ENCODE measurements at regions not wholly inside any gene's neighbourhood (a gene's known extent, or its start where the extent isn't known, plus 50 kb on each side); places are given as distances from the start of the nearest gene placed in this dataset.

DNA sequence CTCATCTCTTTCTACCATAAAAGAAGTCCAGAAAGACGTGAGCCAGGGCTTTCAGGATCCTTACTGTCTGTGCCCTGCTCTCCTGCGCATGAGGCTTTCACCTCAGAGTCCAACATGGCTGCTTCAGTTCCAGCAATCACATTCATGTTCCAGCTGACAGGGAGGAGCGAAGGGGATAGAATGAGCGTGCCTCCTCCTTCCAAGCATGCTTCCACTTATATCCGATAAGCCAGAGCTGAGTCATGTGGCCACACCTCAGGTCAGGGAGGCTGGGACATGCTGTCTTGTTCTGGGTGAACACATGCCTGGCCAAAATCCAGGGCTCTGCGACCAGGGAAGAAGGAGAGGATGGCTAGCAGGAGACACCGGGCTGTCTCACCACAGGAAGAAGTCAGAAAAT is 248.2 kb downstream of the SKAP2 start:
- 74 to 75% methylated on average over 7 of the region's 7 CpGs for WGBS, 2 donors
- intact Hi-C loops (cut with DNase I): no loop called here

GRCh38 chr7:26617066-26617465 is 247.3 kb downstream of the SKAP2 start:
- peaks cover 0 to 2% (median 0%) of the 10 kb centered on the region in 4 donors for H3K27me3 ChIP-seq
- H3K36me3 ChIP-seq: no peaks in the 10 kb centered on the region
- TF ChIP-seq POLR2A (IDR thresholded peaks at IDR 0.05): no peak
- 81 to 84% methylated on average over 2 to 7 of the region's 7 CpGs for WGBS, 2 donors
- intact Hi-C loops (cut with DNase I): no loop called here
- H3K27ac ChIP-seq: no peak overlapping the region
- peaks cover 0 to 5% (median 0%) of the 10 kb centered on the region in 3 donors for H3K9me3 ChIP-seq
- no peak for DNase-seq
- no peak overlapping the region for H3K4me3 ChIP-seq
- H3K4me1 ChIP-seq: peaks cover 0 to 4% (median 0%) of the 10 kb centered on the region in 3 donors

More for the DNA sequence above, 248.2 kb downstream of the SKAP2 start:
- no peaks in the 10 kb centered on the region for H3K36me3 ChIP-seq
- H3K27me3 ChIP-seq: peaks cover 0 to 2% (median 0%) of the 10 kb centered on the region in 4 donors
- DNase-seq: no peak
- H3K4me1 ChIP-seq: peaks cover 0 to 4% (median 0%) of the 10 kb centered on the region in 3 donors
- no peak for TF ChIP-seq POLR2A (IDR thresholded peaks at IDR 0.05)
- TF ChIP-seq, protein P1, sequence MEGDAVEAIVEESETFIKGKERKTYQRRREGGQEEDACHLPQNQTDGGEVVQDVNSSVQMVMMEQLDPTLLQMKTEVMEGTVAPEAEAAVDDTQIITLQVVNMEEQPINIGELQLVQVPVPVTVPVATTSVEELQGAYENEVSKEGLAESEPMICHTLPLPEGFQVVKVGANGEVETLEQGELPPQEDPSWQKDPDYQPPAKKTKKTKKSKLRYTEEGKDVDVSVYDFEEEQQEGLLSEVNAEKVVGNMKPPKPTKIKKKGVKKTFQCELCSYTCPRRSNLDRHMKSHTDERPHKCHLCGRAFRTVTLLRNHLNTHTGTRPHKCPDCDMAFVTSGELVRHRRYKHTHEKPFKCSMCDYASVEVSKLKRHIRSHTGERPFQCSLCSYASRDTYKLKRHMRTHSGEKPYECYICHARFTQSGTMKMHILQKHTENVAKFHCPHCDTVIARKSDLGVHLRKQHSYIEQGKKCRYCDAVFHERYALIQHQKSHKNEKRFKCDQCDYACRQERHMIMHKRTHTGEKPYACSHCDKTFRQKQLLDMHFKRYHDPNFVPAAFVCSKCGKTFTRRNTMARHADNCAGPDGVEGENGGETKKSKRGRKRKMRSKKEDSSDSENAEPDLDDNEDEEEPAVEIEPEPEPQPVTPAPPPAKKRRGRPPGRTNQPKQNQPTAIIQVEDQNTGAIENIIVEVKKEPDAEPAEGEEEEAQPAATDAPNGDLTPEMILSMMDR (IDR thresholded peaks at IDR 0.05): no peak
- H3K4me3 ChIP-seq: no peak overlapping the region
- H3K9me3 ChIP-seq: peaks cover 0 to 5% (median 0%) of the 10 kb centered on the region in 3 donors
- no peak overlapping the region for H3K27ac ChIP-seq

Measured in esophagus squamous epithelium (tissue), 5 donors.